ENCODE measurements at regions not wholly inside any gene's neighbourhood (a gene's known extent, or its start where the extent isn't known, plus 50 kb on each side); places are given as distances from the start of the nearest gene placed in this dataset.

DNA sequence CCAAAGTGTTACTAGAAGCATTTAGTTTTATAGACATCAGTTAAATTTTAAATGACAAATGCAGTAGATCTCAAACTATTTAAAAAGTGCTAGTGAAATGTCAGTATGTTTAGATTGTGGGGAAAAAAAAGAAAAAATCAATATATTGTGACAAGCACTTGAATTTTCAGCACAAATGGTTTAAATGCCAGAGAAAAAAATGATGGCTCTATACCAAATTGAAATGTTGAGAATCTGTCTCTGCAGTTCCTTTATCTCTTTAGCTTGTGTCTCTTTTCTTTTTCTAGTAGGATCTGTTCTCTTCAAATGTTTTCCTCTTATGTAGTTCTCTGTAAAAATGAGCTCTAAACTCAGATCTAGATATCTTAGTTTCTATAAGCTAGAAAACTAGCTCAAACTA is 682.6 kb upstream of the GCFC2 start:
- H3K9me3 ChIP-seq (ENCODE audit: insufficient read depth, low read depth, low read length) = no peaks in the 10 kb centered on the region
- no peak for TF ChIP-seq EZH2phosphoT487 (IDR thresholded peaks at IDR 0.05; ENCODE audit: borderline replicate concordance)
- TF ChIP-seq, protein P1, sequence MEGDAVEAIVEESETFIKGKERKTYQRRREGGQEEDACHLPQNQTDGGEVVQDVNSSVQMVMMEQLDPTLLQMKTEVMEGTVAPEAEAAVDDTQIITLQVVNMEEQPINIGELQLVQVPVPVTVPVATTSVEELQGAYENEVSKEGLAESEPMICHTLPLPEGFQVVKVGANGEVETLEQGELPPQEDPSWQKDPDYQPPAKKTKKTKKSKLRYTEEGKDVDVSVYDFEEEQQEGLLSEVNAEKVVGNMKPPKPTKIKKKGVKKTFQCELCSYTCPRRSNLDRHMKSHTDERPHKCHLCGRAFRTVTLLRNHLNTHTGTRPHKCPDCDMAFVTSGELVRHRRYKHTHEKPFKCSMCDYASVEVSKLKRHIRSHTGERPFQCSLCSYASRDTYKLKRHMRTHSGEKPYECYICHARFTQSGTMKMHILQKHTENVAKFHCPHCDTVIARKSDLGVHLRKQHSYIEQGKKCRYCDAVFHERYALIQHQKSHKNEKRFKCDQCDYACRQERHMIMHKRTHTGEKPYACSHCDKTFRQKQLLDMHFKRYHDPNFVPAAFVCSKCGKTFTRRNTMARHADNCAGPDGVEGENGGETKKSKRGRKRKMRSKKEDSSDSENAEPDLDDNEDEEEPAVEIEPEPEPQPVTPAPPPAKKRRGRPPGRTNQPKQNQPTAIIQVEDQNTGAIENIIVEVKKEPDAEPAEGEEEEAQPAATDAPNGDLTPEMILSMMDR (conservative IDR thresholded peaks at IDR 0.05; ENCODE audit: low read length) = no peak
- no peak overlapping the region for H3K4me3 ChIP-seq (ENCODE audit: low read length, poor library complexity, severe bottlenecking)
- H3K9ac ChIP-seq (ENCODE audit: low read depth, low read length, poor library complexity, severe bottlenecking) = no peak overlapping the region
- H3K27me3 ChIP-seq (ENCODE audit: insufficient read depth, low read length, poor library complexity, severe bottlenecking) = no peaks in the 10 kb centered on the region
- H3K4me2 ChIP-seq (ENCODE audit: low read depth, low read length, poor library complexity, severe bottlenecking) = no peak overlapping the region
- no peaks in the 10 kb centered on the region for H3F3A ChIP-seq (ENCODE audit: low read depth)
- H3K36me3 ChIP-seq (ENCODE audit: insufficient read depth, low read length) = no peaks in the 10 kb centered on the region
- H2AFZ ChIP-seq (ENCODE audit: low read length) = no peak overlapping the region
- H3K79me2 ChIP-seq (ENCODE audit: insufficient read depth, low read length) = no peaks in the 10 kb centered on the region
- no peaks in the 10 kb centered on the region for H3K9me2 ChIP-seq (replicated peaks; ENCODE audit: low read depth, low read length)
- no peaks in the 10 kb centered on the region for H4K20me1 ChIP-seq (ENCODE audit: insufficient read depth, low read length, poor library complexity, severe bottlenecking)
- H3K4me1 ChIP-seq (ENCODE audit: insufficient read depth, low read length, poor library complexity, severe bottlenecking) = no peaks in the 10 kb centered on the region

DNA sequence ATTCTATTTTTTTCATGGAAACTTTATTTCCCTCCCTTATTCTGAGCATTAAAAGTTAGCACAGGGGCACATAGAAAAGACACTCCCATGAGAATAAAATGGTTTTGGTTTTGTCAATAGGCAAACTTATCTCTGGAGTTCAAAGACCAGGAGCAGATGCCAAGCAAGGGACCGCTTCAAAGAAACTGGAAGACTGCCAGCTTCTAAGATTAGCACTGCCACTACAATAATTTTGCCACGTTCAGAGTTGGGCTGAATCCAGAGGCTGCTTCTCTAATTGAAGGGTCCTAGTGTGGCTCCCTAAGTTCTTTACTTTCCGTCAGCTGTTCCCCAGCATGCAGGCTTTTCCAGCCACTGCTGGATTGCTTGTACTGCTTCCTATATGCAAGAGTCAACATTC is 681.0 kb upstream of the GCFC2 start:
- H3K27me3 ChIP-seq (ENCODE audit: insufficient read depth, low read length, poor library complexity, severe bottlenecking) = no peaks in the 10 kb centered on the region
- H3K79me2 ChIP-seq (ENCODE audit: insufficient read depth, low read length) = no peaks in the 10 kb centered on the region
- H3K9me3 ChIP-seq (ENCODE audit: insufficient read depth, low read depth, low read length) = no peaks in the 10 kb centered on the region
- no peak overlapping the region for H3K4me2 ChIP-seq (ENCODE audit: low read depth, low read length, poor library complexity, severe bottlenecking)
- H4K20me1 ChIP-seq (ENCODE audit: insufficient read depth, low read length, poor library complexity, severe bottlenecking) = no peaks in the 10 kb centered on the region
- H3K4me3 ChIP-seq (ENCODE audit: low read length, poor library complexity, severe bottlenecking) = no peak overlapping the region
- TF ChIP-seq, protein P1 (conservative IDR thresholded peaks at IDR 0.05; ENCODE audit: low read length) = no peak
- no peak for TF ChIP-seq EZH2phosphoT487 (IDR thresholded peaks at IDR 0.05; ENCODE audit: borderline replicate concordance)
- no peak overlapping the region for H2AFZ ChIP-seq (ENCODE audit: low read length)
- no peak overlapping the region for H3K9ac ChIP-seq (ENCODE audit: low read depth, low read length, poor library complexity, severe bottlenecking)
- H3F3A ChIP-seq (ENCODE audit: low read depth) = no peaks in the 10 kb centered on the region
- no peaks in the 10 kb centered on the region for H3K4me1 ChIP-seq (ENCODE audit: insufficient read depth, low read length, poor library complexity, severe bottlenecking)
- no peaks in the 10 kb centered on the region for H3K9me2 ChIP-seq (replicated peaks; ENCODE audit: low read depth, low read length)
- H3K36me3 ChIP-seq (ENCODE audit: insufficient read depth, low read length) = no peaks in the 10 kb centered on the region

DNA sequence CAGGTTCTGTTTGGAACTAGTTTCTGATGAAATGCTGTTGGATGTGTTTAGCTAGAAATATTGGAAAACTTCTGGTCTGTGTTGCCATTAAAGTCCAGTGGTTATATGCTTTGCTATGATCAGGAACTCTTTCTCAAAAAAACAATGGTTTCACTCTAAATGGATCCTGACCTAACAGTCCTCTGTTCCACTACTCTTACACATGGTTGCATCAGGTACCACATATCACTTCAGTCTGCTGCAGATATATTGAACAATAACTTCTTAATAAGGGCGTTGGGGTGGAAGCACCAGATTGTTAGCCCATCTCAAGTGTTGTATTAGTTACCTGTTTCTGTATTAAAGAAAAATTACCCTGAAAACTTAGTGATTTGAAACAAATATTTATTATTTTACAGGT is 676.6 kb upstream of the GCFC2 start:
- Histone ChIP-seq H2AFZ (ENCODE audit: low read length) (no peak overlapping the region), H3K4me2 (ENCODE audit: low read depth, low read length, poor library complexity, severe bottlenecking) (no peak overlapping the region), H3K36me3 (ENCODE audit: insufficient read depth, low read length) (no peaks in the 10 kb centered on the region), H4K20me1 (ENCODE audit: insufficient read depth, low read length, poor library complexity, severe bottlenecking) (no peaks in the 10 kb centered on the region), H3K27me3 (ENCODE audit: insufficient read depth, low read length, poor library complexity, severe bottlenecking) (no peaks in the 10 kb centered on the region), H3K4me1 (ENCODE audit: insufficient read depth, low read length, poor library complexity, severe bottlenecking) (no peaks in the 10 kb centered on the region), H3K79me2 (ENCODE audit: insufficient read depth, low read length) (no peaks in the 10 kb centered on the region), H3K9me3 (ENCODE audit: insufficient read depth, low read depth, low read length) (no peaks in the 10 kb centered on the region), H3K9me2 (replicated peaks; ENCODE audit: low read depth, low read length) (no peaks in the 10 kb centered on the region), H3K4me3 (ENCODE audit: low read length, poor library complexity, severe bottlenecking) (no peak overlapping the region), H3K9ac (ENCODE audit: low read depth, low read length, poor library complexity, severe bottlenecking) (no peak overlapping the region), H3F3A (ENCODE audit: low read depth) (no peaks in the 10 kb centered on the region)
- no peak for TF ChIP-seq EZH2phosphoT487 (IDR thresholded peaks at IDR 0.05; ENCODE audit: borderline replicate concordance)
- TF ChIP-seq, protein P1 (conservative IDR thresholded peaks at IDR 0.05; ENCODE audit: low read length) = no peak
